HEK293 (cell line): ENCODE measurements at regions not wholly inside any gene's neighbourhood (a gene's known extent, or its start where the extent isn't known, plus 50 kb on each side); places are given as distances from the start of the nearest gene placed in this dataset.

Experiments
- CTCF ChIP-seq: fragments of 450-650 bp; formaldehyde crosslinking; IDR thresholded peaks from 2 replicates; pipeline ENCODE4 v1.5.1; 2016; ENCODE audit warnings: missing biosample characterization, missing genetic modification characterization
- ZFP69B ChIP-seq: fragments of 450-650 bp; formaldehyde crosslinking; IDR thresholded peaks from 2 replicates; pipeline ENCODE4 v1.5.1; 2016; ENCODE audit warnings: missing biosample characterization, missing genetic modification characterization
- ZNF114 ChIP-seq: fragments of 450-650 bp; formaldehyde crosslinking; IDR thresholded peaks from 2 replicates; pipeline ENCODE4 v1.5.0; 2017; ENCODE audit warnings: missing biosample characterization, missing genetic modification characterization
- ZNF416 ChIP-seq: fragments of 450-650 bp; formaldehyde crosslinking; IDR thresholded peaks from 2 replicates; pipeline ENCODE4 v1.5.1; 2016; ENCODE audit warnings: missing biosample characterization, missing genetic modification characterization
- ZNF560 ChIP-seq: fragments of 450-650 bp; formaldehyde crosslinking; IDR thresholded peaks from 2 replicates; pipeline ENCODE4 v1.5.1; 2017; ENCODE audit warnings: missing biosample characterization, missing genetic modification characterization, borderline replicate concordance
- ZNF707 ChIP-seq: fragments of 450-650 bp; formaldehyde crosslinking; IDR thresholded peaks from 2 replicates; pipeline ENCODE4 v1.5.1; 2016; ENCODE audit warnings: missing biosample characterization, missing genetic modification characterization
- TF ChIP-seq, protein P1 (sequence below): fragments of 450-650 bp; formaldehyde crosslinking; IDR thresholded peaks from 2 replicates; pipeline ENCODE4 v1.5.1; 2016; ENCODE audit warnings: missing biosample characterization, missing genetic modification characterization
- TF ChIP-seq, protein P2 (sequence below): fragments of 450-650 bp; formaldehyde crosslinking; IDR thresholded peaks from 2 replicates; pipeline ENCODE4 v1.5.1; 2016; ENCODE audit warnings: missing biosample characterization, missing genetic modification characterization
- TF ChIP-seq, protein P3 (sequence below): fragments of 450-650 bp; IDR thresholded peaks from 2 replicates; pipeline ENCODE4 v1.5.1; 2018; ENCODE audit warnings: missing biosample characterization, missing genetic modification characterization

- TF ChIP-seq ZNF416 (tag by site-specific recombination) (no peak), ZNF114 (tag by site-specific recombination) (no peak), CTCF (tag by site-specific recombination) (no peak), ZNF560 (tag by site-specific recombination) (no peak), ZFP69B (tag by site-specific recombination) (no peak), ZNF707 (tag by site-specific recombination) (no peak)
- TF ChIP-seq, protein P1, sequence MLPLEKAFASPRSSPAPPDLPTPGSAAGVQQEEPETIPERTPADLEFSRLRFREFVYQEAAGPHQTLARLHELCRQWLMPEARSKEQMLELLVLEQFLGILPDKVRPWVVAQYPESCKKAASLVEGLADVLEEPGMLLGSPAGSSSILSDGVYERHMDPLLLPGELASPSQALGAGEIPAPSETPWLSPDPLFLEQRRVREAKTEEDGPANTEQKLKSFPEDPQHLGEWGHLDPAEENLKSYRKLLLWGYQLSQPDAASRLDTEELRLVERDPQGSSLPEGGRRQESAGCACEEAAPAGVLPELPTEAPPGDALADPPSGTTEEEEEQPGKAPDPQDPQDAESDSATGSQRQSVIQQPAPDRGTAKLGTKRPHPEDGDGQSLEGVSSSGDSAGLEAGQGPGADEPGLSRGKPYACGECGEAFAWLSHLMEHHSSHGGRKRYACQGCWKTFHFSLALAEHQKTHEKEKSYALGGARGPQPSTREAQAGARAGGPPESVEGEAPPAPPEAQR (tag by site-specific recombination) = no peak
- TF ChIP-seq, protein P2, sequence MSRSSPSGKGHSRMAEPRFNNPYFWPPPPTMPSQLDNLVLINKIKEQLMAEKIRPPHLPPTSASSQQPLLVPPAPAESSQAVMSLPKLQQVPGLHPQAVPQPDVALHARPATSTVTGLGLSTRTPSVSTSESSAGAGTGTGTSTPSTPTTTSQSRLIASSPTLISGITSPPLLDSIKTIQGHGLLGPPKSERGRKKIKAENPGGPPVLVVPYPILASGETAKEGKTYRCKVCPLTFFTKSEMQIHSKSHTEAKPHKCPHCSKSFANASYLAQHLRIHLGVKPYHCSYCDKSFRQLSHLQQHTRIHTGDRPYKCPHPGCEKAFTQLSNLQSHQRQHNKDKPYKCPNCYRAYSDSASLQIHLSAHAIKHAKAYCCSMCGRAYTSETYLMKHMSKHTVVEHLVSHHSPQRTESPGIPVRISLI (tag by site-specific recombination) = no peak
- TF ChIP-seq, protein P3, sequence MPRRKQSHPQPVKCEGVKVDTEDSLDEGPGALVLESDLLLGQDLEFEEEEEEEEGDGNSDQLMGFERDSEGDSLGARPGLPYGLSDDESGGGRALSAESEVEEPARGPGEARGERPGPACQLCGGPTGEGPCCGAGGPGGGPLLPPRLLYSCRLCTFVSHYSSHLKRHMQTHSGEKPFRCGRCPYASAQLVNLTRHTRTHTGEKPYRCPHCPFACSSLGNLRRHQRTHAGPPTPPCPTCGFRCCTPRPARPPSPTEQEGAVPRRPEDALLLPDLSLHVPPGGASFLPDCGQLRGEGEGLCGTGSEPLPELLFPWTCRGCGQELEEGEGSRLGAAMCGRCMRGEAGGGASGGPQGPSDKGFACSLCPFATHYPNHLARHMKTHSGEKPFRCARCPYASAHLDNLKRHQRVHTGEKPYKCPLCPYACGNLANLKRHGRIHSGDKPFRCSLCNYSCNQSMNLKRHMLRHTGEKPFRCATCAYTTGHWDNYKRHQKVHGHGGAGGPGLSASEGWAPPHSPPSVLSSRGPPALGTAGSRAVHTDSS (tag by site-specific recombination) = no peak
Measured at GRCh38 chr7:113806633-113807327, 112.0 kb downstream of the PPP1R3A start.
